Neuronal stem cell (in vitro differentiated cells): ENCODE measurements at regions not wholly inside any gene's neighbourhood (a gene's known extent, or its start where the extent isn't known, plus 50 kb on each side); places are given as distances from the start of the nearest gene placed in this dataset.

Source experiments
- DNase-seq: peaks from one replicate; pipeline ENCODE4 v3.0.0-alpha.2; 2013; ENCODE audit warnings: low spot score
- H2AFZ ChIP-seq: one replicate; pipeline ENCODE4 v1.6.1; 2013; ENCODE audit warnings: mild to moderate bottlenecking, low read length, inconsistent platforms
- H2AK5ac ChIP-seq: 2 replicates; pipeline ENCODE4 v1.6.1; 2013; ENCODE audit warnings: low read depth, mild to moderate bottlenecking, inconsistent platforms, low read length, moderate library complexity, mixed read lengths
- H2BK120ac ChIP-seq: 2 replicates; pipeline ENCODE4 v1.6.1; 2013; ENCODE audit warnings: low read depth, mild to moderate bottlenecking, inconsistent platforms, low read length, moderate library complexity, mixed read lengths
- H2BK12ac ChIP-seq: one replicate; pipeline ENCODE4 v1.6.1; 2013; ENCODE audit warnings: low read length, inconsistent platforms
- H2BK15ac ChIP-seq: 2 replicates; pipeline ENCODE4 v1.6.1; 2013; ENCODE audit warnings: mild to moderate bottlenecking, low read length, inconsistent platforms, mixed read lengths
- H2BK5ac ChIP-seq: one replicate; pipeline ENCODE4 v1.6.1; 2013; ENCODE audit warnings: inconsistent platforms, mild to moderate bottlenecking, low read length, moderate library complexity
- H3K14ac ChIP-seq: one replicate; pipeline ENCODE4 v1.6.1; 2013; ENCODE audit warnings: low read length, inconsistent platforms
- H3K18ac ChIP-seq: 2 replicates; pipeline ENCODE4 v1.6.1; 2013; ENCODE audit warnings: low read length, inconsistent platforms
- H3K23ac ChIP-seq: 2 replicates; pipeline ENCODE4 v1.6.1; 2013; ENCODE audit warnings: low read depth, mild to moderate bottlenecking, mixed read lengths, low read length, inconsistent platforms; ENCODE audit not compliant: poor library complexity
- H3K27ac ChIP-seq: replicated peaks from 3 replicates; pipeline ENCODE4 v1.5.1; 2013; ENCODE audit warnings: low read length, inconsistent platforms
- H3K27me3 ChIP-seq, 3 experiments: 2 replicates each; pipeline ENCODE4 v1.6.1; 2013; ENCODE audit warnings: low read length in 3 of 3, mild to moderate bottlenecking in 2 of 3, inconsistent platforms in 1 of 3, low read depth in 1 of 3, mixed read lengths in 1 of 3, moderate library complexity in 1 of 3; ENCODE audit not compliant: control insufficient read depth in 3 of 3, insufficient read depth in 3 of 3
- H3K36me3 ChIP-seq, 2 donors: replicated peaks in 1 of 2; 2 replicates each; pipeline ENCODE4 v1.6.1; 2013; ENCODE audit warnings: low read length in 2 of 2; ENCODE audit not compliant: control insufficient read depth in 2 of 2, insufficient read depth in 2 of 2
- H3K4ac ChIP-seq: 2 replicates; pipeline ENCODE4 v1.6.1; 2013; ENCODE audit warnings: inconsistent platforms, mild to moderate bottlenecking, low read length, moderate library complexity
- H3K4me1 ChIP-seq, 2 donors: 1 replicate in 1 of 2; 2 replicates in 1 of 2; pipeline ENCODE4 v1.6.1; 2013; ENCODE audit warnings: low read length in 2 of 2, low read depth in 1 of 2; ENCODE audit not compliant: control insufficient read depth in 2 of 2, insufficient read depth in 1 of 2
- H3K4me2 ChIP-seq: one replicate; pipeline ENCODE4 v1.6.1; 2013; ENCODE audit warnings: mild to moderate bottlenecking, low read length, inconsistent platforms; ENCODE audit not compliant: insufficient read depth, poor library complexity, severe bottlenecking
- H3K4me3 ChIP-seq, 2 donors: 2 replicates each; pipeline ENCODE4 v1.5.1; 2013; ENCODE audit warnings: low read length in 2 of 2, mild to moderate bottlenecking in 2 of 2, inconsistent platforms in 1 of 2, moderate library complexity in 1 of 2
- H3K79me1 ChIP-seq: one replicate; pipeline ENCODE4 v1.6.1; 2013; ENCODE audit warnings: low read depth, mild to moderate bottlenecking, inconsistent platforms, low read length, moderate library complexity
- H3K9ac ChIP-seq: one replicate; pipeline ENCODE4 v1.6.1; 2013; ENCODE audit warnings: mild to moderate bottlenecking, low read depth, low read length, inconsistent platforms; ENCODE audit not compliant: poor library complexity
- H3K9me3 ChIP-seq, 2 donors: replicated peaks in 1 of 2; 2 replicates each; pipeline versions ENCODE3 to v1.6.1; 2013; ENCODE audit warnings: low read length in 2 of 2, mild to moderate bottlenecking in 2 of 2, inconsistent platforms in 1 of 2, low read depth in 1 of 2, mixed read lengths in 1 of 2, moderate library complexity in 1 of 2; ENCODE audit not compliant: control insufficient read depth in 2 of 2, insufficient read depth in 1 of 2
- H4K8ac ChIP-seq: one replicate; pipeline ENCODE4 v1.6.1; 2013; ENCODE audit warnings: low read depth, mild to moderate bottlenecking, inconsistent platforms, low read length, moderate library complexity
- H4K91ac ChIP-seq: one replicate; pipeline ENCODE4 v1.6.1; 2013; ENCODE audit warnings: low read length, low read depth, mild to moderate bottlenecking, inconsistent platforms; ENCODE audit not compliant: poor library complexity
- WGBS, 2 donors: extraction: QIAGEN DNeasy Blood & Tissue Kit; methylation state at CpG; one replicate each; pipeline ENCODE4 v1.1.7; 2013; ENCODE audit warnings: missing lambda C conversion rate in 2 of 2, mixed read lengths in 1 of 2; ENCODE audit not compliant: insufficient read length in 2 of 2, insufficient replicate concordance in 1 of 2; ENCODE audit errors: extremely low coverage in 2 of 2; 5-methylcytosine and 5-hydroxymethylcytosine counted together

- no CpG with 5 or more reads among the region's 6 CpGs for WGBS, 2 donors
- no peak overlapping the region for H3K9ac ChIP-seq
- no peak overlapping the region for H4K8ac ChIP-seq
Measured at GRCh38 chr11:8330896-8331295, 67.2 kb upstream of the LMO1 start.

GRCh38 chr11:8330404-8330803, 66.7 kb upstream of the LMO1 start:
- H3K4me1 ChIP-seq: peaks cover 22 to 44% of the 10 kb centered on the region in 2 donors

More at GRCh38 chr11:8330896-8331295, 67.2 kb upstream of the LMO1 start:
- no peak for DNase-seq
- Histone ChIP-seq H2AFZ (no peak overlapping the region), H3K4me1 (peaks cover 22 to 39% of the 10 kb centered on the region in 2 donors), H4K91ac (no peak overlapping the region), H3K23ac (no peak overlapping the region), H2BK15ac (peak overlapping the region; percentile 75), H3K36me3 (no peaks in the 10 kb centered on the region), H3K4me2 (no peak overlapping the region), H3K4me3 (no peak overlapping the region), H3K79me1 (no peaks in the 10 kb centered on the region), H2BK5ac (no peak overlapping the region), H3K18ac (peak overlapping the region; percentile 34), H3K9me3 (no peaks in the 10 kb centered on the region), H3K27me3 (peaks cover 0 to 3% (median 0%) of the 10 kb centered on the region in 3 experiments), H2BK12ac (peak overlapping the region; percentile 85), H3K27ac (no peak overlapping the region), H3K14ac (no peak overlapping the region), H2AK5ac (peak overlapping the region; percentile 59), H3K4ac (no peak overlapping the region), H2BK120ac (no peak overlapping the region)

GRCh38 chr11:8329847-8330361, 66.2 kb upstream of the LMO1 start:
- H3K27ac ChIP-seq: no peak overlapping the region
- peak overlapping the region; percentile 77 for H4K8ac ChIP-seq
- no peak overlapping the region for H3K4me3 ChIP-seq
- H3K4me2 ChIP-seq: no peak overlapping the region
- no peak overlapping the region for H3K4ac ChIP-seq
- H4K91ac ChIP-seq: no peak overlapping the region
- H2BK12ac ChIP-seq: peak overlapping the region; percentile 14
- peak overlapping the region; percentile 52 for H2BK15ac ChIP-seq
- H2AFZ ChIP-seq: peak overlapping the region; percentile 43
- H3K18ac ChIP-seq: peak overlapping the region; percentile 86
- peak overlapping the region; percentile 78 for H2AK5ac ChIP-seq
- H2BK5ac ChIP-seq: no peak overlapping the region
- WGBS, 2 donors: no CpG with 5 or more reads among the region's 17 CpGs
- H3K4me1 ChIP-seq: peaks cover 22 to 45% of the 10 kb centered on the region in 2 donors
- H3K9ac ChIP-seq: no peak overlapping the region
- H2BK120ac ChIP-seq: no peak overlapping the region
- H3K79me1 ChIP-seq: no peaks in the 10 kb centered on the region
- no peaks in the 10 kb centered on the region for H3K9me3 ChIP-seq
- H3K23ac ChIP-seq: no peak overlapping the region
- H3K27me3 ChIP-seq: peaks cover 0 to 3% (median 0%) of the 10 kb centered on the region in 3 experiments
- no peaks in the 10 kb centered on the region for H3K36me3 ChIP-seq
- DNase-seq: no peak
- peak overlapping the region; percentile 51 for H3K14ac ChIP-seq

More at GRCh38 chr11:8330404-8330803, 66.7 kb upstream of the LMO1 start:
- Histone ChIP-seq H2AFZ (peak overlapping the region; percentile 43), H3K9ac (no peak overlapping the region), H4K8ac (no peak overlapping the region), H3K18ac (peak overlapping the region; percentile 86), H3K4ac (no peak overlapping the region), H2BK12ac (peak overlapping the region; percentile 14), H3K4me3 (no peak overlapping the region), H2BK5ac (no peak overlapping the region), H2AK5ac (peak overlapping the region; percentile 78), H2BK120ac (no peak overlapping the region), H4K91ac (no peak overlapping the region), H3K27me3 (peaks cover 0 to 3% (median 0%) of the 10 kb centered on the region in 3 experiments), H3K79me1 (no peaks in the 10 kb centered on the region), H3K14ac (no peak overlapping the region), H3K4me2 (no peak overlapping the region), H3K36me3 (no peaks in the 10 kb centered on the region), H3K23ac (no peak overlapping the region), H3K27ac (no peak overlapping the region), H2BK15ac (peak overlapping the region; percentile 75), H3K9me3 (no peaks in the 10 kb centered on the region)
- DNase-seq: no peak
- WGBS, 2 donors: no CpG with 5 or more reads among the region's 10 CpGs

- peak overlapping the region; percentile 38 for H3K23ac ChIP-seq
- H3K9ac ChIP-seq: peak overlapping the region; percentile 78
- no CpG with 5 or more reads among the region's 6 CpGs for WGBS, 2 donors
- peak overlapping the region; percentile 73 for H2AK5ac ChIP-seq
- H2BK15ac ChIP-seq: peak overlapping the region; percentile 98
- peak overlapping the region; percentile 95 for H3K14ac ChIP-seq
- H3K4me2 ChIP-seq: peak overlapping the region; percentile 30
- peak overlapping the region; percentile 93 for H2BK12ac ChIP-seq
- peak overlapping the region; percentile 25 for H3K27ac ChIP-seq
- H4K8ac ChIP-seq: no peak overlapping the region
- peak overlapping the region in 1 of 2 donors; percentile 49 for H3K4me3 ChIP-seq
- H3K18ac ChIP-seq: peak overlapping the region; percentile 93
- no peaks in the 10 kb centered on the region for H3K36me3 ChIP-seq
- no peak overlapping the region for H4K91ac ChIP-seq
- no peak overlapping the region for H3K4ac ChIP-seq
- no peak overlapping the region for H2BK120ac ChIP-seq
- H3K79me1 ChIP-seq: no peaks in the 10 kb centered on the region
- H3K9me3 ChIP-seq: no peaks in the 10 kb centered on the region
- H2AFZ ChIP-seq: peak overlapping the region; percentile 98
- peaks cover 0 to 3% (median 0%) of the 10 kb centered on the region in 3 experiments for H3K27me3 ChIP-seq
- peak overlapping the region; percentile 88 for H2BK5ac ChIP-seq
- DNase-seq: no peak
- H3K4me1 ChIP-seq: peaks cover 22 to 43% of the 10 kb centered on the region in 2 donors
Measured at GRCh38 chr11:8329336-8329735, 65.7 kb upstream of the LMO1 start.
